Amniotic epithelial cell (primary cell): ENCODE measurements at regions not wholly inside any gene's neighbourhood (a gene's known extent, or its start where the extent isn't known, plus 50 kb on each side); places are given as distances from the start of the nearest gene placed in this dataset.

Source experiments
- DNase-seq: peaks from one replicate; pipeline ENCODE4 v3.0.0-alpha.2; 2010; ENCODE audit warnings: low read depth

- no peak for DNase-seq
These were observed 54.9 kb upstream of the SACS start for GRCh38 chr13:23488442-23488841.

GRCh38 chr13:23496255-23496654 lies 62.8 kb upstream of the SACS start:
- no peak for DNase-seq

- no peak for DNase-seq
These were observed 63.7 kb upstream of the SACS start for GRCh38 chr13:23497191-23497590.

- DNase-seq: peak; percentile 97
These were observed 67.3 kb upstream of the SACS start for GRCh38 chr13:23500849-23501248.

GRCh38 chr13:23504180-23504579 lies 66.0 kb upstream of the TNFRSF19 start:
- peak; percentile 69 for DNase-seq

- peak; percentile 77 for DNase-seq
These were observed 65.2 kb upstream of the TNFRSF19 start for GRCh38 chr13:23505007-23505406.

- no peak for DNase-seq
These were observed 64.0 kb upstream of the TNFRSF19 start for GRCh38 chr13:23506071-23506806.

GRCh38 chr13:23506807-23507291 lies 63.4 kb upstream of the TNFRSF19 start:
- peak; percentile 89 for DNase-seq

GRCh38 chr13:23509781-23510543 lies 60.2 kb upstream of the TNFRSF19 start:
- DNase-seq: peak; percentile 97

GRCh38 chr13:23510544-23510916 lies 59.7 kb upstream of the TNFRSF19 start:
- DNase-seq: peak; percentile 89

- DNase-seq: peak; percentile 58
These were observed 59.1 kb upstream of the TNFRSF19 start for GRCh38 chr13:23510979-23511735.

GRCh38 chr13:23512762-23513395 lies 57.3 kb upstream of the TNFRSF19 start:
- no peak for DNase-seq

- no peak for DNase-seq
These were observed 56.8 kb upstream of the TNFRSF19 start for GRCh38 chr13:23513455-23513854.

GRCh38 chr13:23514076-23514475 lies 56.1 kb upstream of the TNFRSF19 start:
- DNase-seq: no peak

GRCh38 chr13:23515116-23515515 lies 55.1 kb upstream of the TNFRSF19 start:
- no peak for DNase-seq

GRCh38 chr13:23516190-23516589 lies 54.0 kb upstream of the TNFRSF19 start:
- DNase-seq: peak; percentile 39

- DNase-seq: peak; percentile 8
These were observed 53.5 kb upstream of the TNFRSF19 start for GRCh38 chr13:23516702-23517101.

GRCh38 chr13:23518231-23518630 lies 52.0 kb upstream of the TNFRSF19 start:
- no peak for DNase-seq
